K562 (cell line): ENCODE measurements at regions not wholly inside any gene's neighbourhood (a gene's known extent, or its start where the extent isn't known, plus 50 kb on each side); places are given as distances from the start of the nearest gene placed in this dataset.

Experiments
- ATAC-seq: fragments of 200-7000 bp; cut with Tn5 transposase; 3 replicates; pipeline ENCODE4 v1.9.1; 2020; ENCODE audit warnings: moderate library complexity
- BruUV-seq: library from RNA; stranded (reverse); fragments of 400-500 nt; replicated peaks from 2 replicates; lab custom pipeline; 2021; lab: Mats Ljungman, UMichigan
- CTCF ChIA-PET: fragments of 300-600 bp; formaldehyde crosslinking; extraction: SDS; loops from one replicate; lab custom pipeline; 2021; ENCODE audit warnings: low intra/inter-chr PET ratio; lab: Yijun Ruan, JAX
- POLR2A ChIA-PET: fragments of 300-600, 350-650 bp; sonication (Branson Sonifier 250); formaldehyde crosslinking; extraction: SDS; loops from one replicate; lab custom pipeline; 2021; ENCODE audit warnings: antibody characterized with exemption, inconsistent platforms; lab: Yijun Ruan, JAX
- DNase-seq, 4 experiments: peaks; one replicate each; pipeline versions ENCODE4 v3.0.0 to v3.0.0-alpha.2; 2011 to 2018; ENCODE audit warnings: low spot score in 3 of 4, mixed read lengths in 3 of 4; ENCODE audit errors: extremely low read depth in 1 of 4
- FAIRE-seq: peaks from 2 replicates; lab custom pipeline; 2011; peaks lifted over from hg19 to GRCh38; lab: Jason Lieb, UNC
- H2AFZ ChIP-seq: 2 replicates; pipeline ENCODE4 v1.6.0; 2011; ENCODE audit warnings: low read depth, low read length, control low read depth, inconsistent platforms
- H3K27ac ChIP-seq: fragments of 200-600 bp; 3 replicates; pipeline ENCODE4 v1.8.0; 2011; ENCODE audit warnings: low read depth, mild to moderate bottlenecking, control low read depth, inconsistent platforms, low read length, moderate library complexity, mixed read lengths; ENCODE audit errors: extremely low read depth
- H3K27me3 ChIP-seq, 2 experiments: fragments of 300-600 bp in 1 of 2; 2 replicates in 1 of 2; 3 replicates in 1 of 2; pipeline versions ENCODE4 v1.6.0 to v1.8.0; 2011; ENCODE audit warnings: inconsistent platforms in 2 of 2, low read length in 2 of 2, mild to moderate bottlenecking in 1 of 2, mixed read lengths in 1 of 2, moderate library complexity in 1 of 2; ENCODE audit not compliant: control insufficient read depth in 2 of 2, insufficient read depth in 2 of 2
- H3K36me3 ChIP-seq: fragments of 300-600 bp; 3 replicates; pipeline ENCODE4 v1.8.0; 2011; ENCODE audit warnings: mild to moderate bottlenecking, low read length, inconsistent platforms; ENCODE audit not compliant: control insufficient read depth, insufficient read depth
- H3K4me1 ChIP-seq, 2 experiments: fragments of 200-600 bp in 1 of 2; replicated peaks in 1 of 2; 2 replicates in 1 of 2; 3 replicates in 1 of 2; pipeline versions ENCODE4 v1.5.1 to v1.8.0; 2011; ENCODE audit warnings: inconsistent platforms in 2 of 2, low read length in 2 of 2, mild to moderate bottlenecking in 1 of 2, mixed read lengths in 1 of 2, moderate library complexity in 1 of 2; ENCODE audit not compliant: control insufficient read depth in 2 of 2, insufficient read depth in 2 of 2
- H3K4me2 ChIP-seq: 2 replicates; pipeline ENCODE4 v1.6.1; 2011; ENCODE audit warnings: low read length, control low read depth, inconsistent platforms, mixed read lengths; ENCODE audit not compliant: insufficient read depth
- H3K4me3 ChIP-seq: fragments of 200-600 bp; sonication (generic), shearing (Covaris generic); 2 replicates; pipeline ENCODE4 v1.5.1; 2016; ENCODE audit warnings: control low read depth, inconsistent platforms
- H3K79me2 ChIP-seq: fragments of 200-600 bp; 3 replicates; pipeline ENCODE4 v1.8.0; 2011; ENCODE audit warnings: low read length, inconsistent platforms; ENCODE audit not compliant: control insufficient read depth, insufficient read depth
- H3K9ac ChIP-seq, 2 experiments: 2 replicates each; pipeline versions ENCODE4 v1.6.0 to v1.6.1; 2011; ENCODE audit warnings: low read depth in 2 of 2, low read length in 2 of 2, control low read depth in 1 of 2, inconsistent platforms in 1 of 2, mild to moderate bottlenecking in 1 of 2, mixed read lengths in 1 of 2; ENCODE audit not compliant: insufficient read depth in 1 of 2
- H3K9me1 ChIP-seq: one replicate; pipeline ENCODE4 v1.6.0; 2011; ENCODE audit warnings: inconsistent platforms, mild to moderate bottlenecking, low read length, moderate library complexity; ENCODE audit not compliant: control insufficient read depth, insufficient read depth
- H3K9me3 ChIP-seq: replicated peaks from 2 replicates; pipeline ENCODE4 v1.5.1; 2011; ENCODE audit warnings: low read depth, low read length, inconsistent platforms; ENCODE audit not compliant: control insufficient read depth, insufficient read depth
- H4K20me1 ChIP-seq: replicated peaks from 2 replicates; pipeline ENCODE4 v1.6.1; 2011; ENCODE audit warnings: low read length, inconsistent platforms, mixed read lengths; ENCODE audit not compliant: control insufficient read depth, insufficient read depth
- ATF2 ChIP-seq: sonication (generic); formaldehyde crosslinking; IDR thresholded peaks from 2 replicates; pipeline ENCODE4 v1.8.1; 2022; ENCODE audit warnings: missing genetic modification reagents
- C11orf30 ChIP-seq: fragments of 450-650 bp; IDR thresholded peaks from 2 replicates; pipeline ENCODE4 v1.6.1; 2016; ENCODE audit warnings: low read depth, mild to moderate bottlenecking
- LEF1 ChIP-seq: fragments of 450-650 bp; IDR thresholded peaks from 2 replicates; pipeline ENCODE4 v1.6.1; 2016; ENCODE audit warnings: mild to moderate bottlenecking
- MAFF ChIP-seq: IDR thresholded peaks from 2 replicates; pipeline ENCODE4 v1.6.1; 2012; ENCODE audit warnings: low read length, improper control_type of control experiment
- MAFG ChIP-seq: fragments of 450-650 bp; conservative IDR thresholded peaks from 2 replicates; pipeline ENCODE4 v1.6.1; 2016; ENCODE audit warnings: missing genetic modification characterization, missing compliant biosample characterization
- SNRNP70 ChIP-seq: fragments of 200-400 bp; formaldehyde crosslinking; optimal IDR thresholded peaks from 2 replicates; pipeline ENCODE3; 2017; ENCODE audit warnings: low read depth, low read length
- ZBTB33 ChIP-seq: sonication (generic); formaldehyde crosslinking; IDR thresholded peaks from 2 replicates; pipeline ENCODE4 v1.8.1; 2023; ENCODE audit warnings: mild to moderate bottlenecking, missing genetic modification reagents
- ZNF316 ChIP-seq: fragments of 450-650 bp; IDR thresholded peaks from 2 replicates; pipeline ENCODE4 v1.6.1; 2016
- WGBS: fragments of 100-300 bp; shearing (Covaris generic); methylation state at CpG from one replicate; pipeline ENCODE4 v1.1.6; 2016; ENCODE audit warnings: low coverage, mixed read lengths; ENCODE audit not compliant: insufficient coverage; ENCODE audit errors: missing lambda C conversion rate; 5-methylcytosine and 5-hydroxymethylcytosine counted together
- in situ Hi-C: fragments of 300-500 bp; cut with MboI; formaldehyde crosslinking; loops from 4 replicates; pipeline ENCODE4 v1.15.0; 2018; ENCODE audit warnings: inconsistent platforms, mixed read lengths
- intact Hi-C: fragments of 100-400 bp; cut with micrococcal nuclease; formaldehyde crosslinking; loops from 2 replicates; pipeline ENCODE4 v1.14.2; 2022
- TF ChIP-seq, protein P1 (sequence below): fragments of 450-650 bp; formaldehyde crosslinking; IDR thresholded peaks from 2 replicates; pipeline ENCODE4 v1.4.0; 2020; ENCODE audit warnings: mild to moderate bottlenecking

GRCh38 chr1:181987334-181987895 lies 74.1 kb downstream of the ZNF648 start (continued):
- TF ChIP-seq, protein P1, sequence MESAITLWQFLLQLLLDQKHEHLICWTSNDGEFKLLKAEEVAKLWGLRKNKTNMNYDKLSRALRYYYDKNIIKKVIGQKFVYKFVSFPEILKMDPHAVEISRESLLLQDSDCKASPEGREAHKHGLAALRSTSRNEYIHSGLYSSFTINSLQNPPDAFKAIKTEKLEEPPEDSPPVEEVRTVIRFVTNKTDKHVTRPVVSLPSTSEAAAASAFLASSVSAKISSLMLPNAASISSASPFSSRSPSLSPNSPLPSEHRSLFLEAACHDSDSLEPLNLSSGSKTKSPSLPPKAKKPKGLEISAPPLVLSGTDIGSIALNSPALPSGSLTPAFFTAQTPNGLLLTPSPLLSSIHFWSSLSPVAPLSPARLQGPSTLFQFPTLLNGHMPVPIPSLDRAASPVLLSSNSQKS: no peak
- TF ChIP-seq ATF2 (CRISPR knock-in tag): no peak
- no peak for TF ChIP-seq SNRNP70
- TF ChIP-seq ZBTB33 (CRISPR knock-in tag): no peak

- ATAC-seq: no peak
- no peak overlapping the region for H2AFZ ChIP-seq
- H4K20me1 ChIP-seq: no peaks in the 10 kb centered on the region
- H3K4me1 ChIP-seq: no peaks in the 10 kb centered on the region
- TF ChIP-seq ZNF316 (peak; percentile 70), MAFG (tag) (peak; percentile 16; the same call in 1 of the 2 replicates), MAFF (peak; percentile 25; the same call in 1 of the 2 replicates), LEF1 (no peak), C11orf30 (peak; percentile 53; the same call in 1 of the 2 replicates)
- no peak overlapping the region for H3K9ac ChIP-seq
- H3K9me3 ChIP-seq: no peaks in the 10 kb centered on the region
- in situ Hi-C loops (no loop called here), intact Hi-C loops (no loop called here)
- H3K36me3 ChIP-seq: no peaks in the 10 kb centered on the region
- ChIA-PET CTCF (no interaction called here), POLR2A (no interaction called here)
- H3K9me1 ChIP-seq: no peaks in the 10 kb centered on the region
- 0% methylated on average over 2 of the region's 2 CpGs for WGBS
- H3K27me3 ChIP-seq: peaks cover 0 to 11% of the 10 kb centered on the region in 2 experiments; a peak in 2 of 5 replicates
- H3K79me2 ChIP-seq: no peaks in the 10 kb centered on the region
- H3K4me2 ChIP-seq: no peak overlapping the region
- DNase-seq: no peak
- no peak for FAIRE-seq
- no peak overlapping the region for H3K4me3 ChIP-seq
- H3K27ac ChIP-seq: no peak overlapping the region
- BruUV-seq: no TSS peak
Observed at GRCh38 chr1:181986907-181987305, 74.6 kb downstream of the ZNF648 start.
